Mesendoderm (in vitro differentiated cells): ENCODE measurements at regions not wholly inside any gene's neighbourhood (a gene's known extent, or its start where the extent isn't known, plus 50 kb on each side); places are given as distances from the start of the nearest gene placed in this dataset.

Experiments
- DNase-seq: peaks from one replicate; pipeline ENCODE4 v3.0.0; 2013
- H2AK5ac ChIP-seq: 2 replicates; pipeline ENCODE4 v1.6.1; 2013; ENCODE audit warnings: low read length, inconsistent platforms
- H2BK120ac ChIP-seq: 2 replicates; pipeline ENCODE4 v1.6.1; 2013; ENCODE audit warnings: low read depth, mild to moderate bottlenecking, low read length, moderate library complexity, mixed read lengths
- H2BK15ac ChIP-seq: replicated peaks from 2 replicates; pipeline ENCODE4 v1.6.1; 2013; ENCODE audit warnings: low read depth, mild to moderate bottlenecking, moderate library complexity
- H2BK5ac ChIP-seq: 2 replicates; pipeline ENCODE4 v1.6.1; 2013; ENCODE audit warnings: low read length, inconsistent platforms
- H3K18ac ChIP-seq: 2 replicates; pipeline ENCODE4 v1.6.1; 2013; ENCODE audit warnings: mild to moderate bottlenecking, low read length, mixed read lengths
- H3K23ac ChIP-seq: one replicate; pipeline ENCODE4 v1.6.1; 2013; ENCODE audit warnings: low read length
- H3K27ac ChIP-seq: 2 replicates; pipeline ENCODE4 v1.5.1; 2013; ENCODE audit warnings: low read depth, mild to moderate bottlenecking, inconsistent platforms, low read length, moderate library complexity
- H3K27me3 ChIP-seq: 2 replicates; pipeline ENCODE4 v1.6.1; 2013; ENCODE audit warnings: low read length, control low read depth, mild to moderate bottlenecking, inconsistent platforms; ENCODE audit not compliant: insufficient read depth, poor library complexity
- H3K36me3 ChIP-seq: 2 replicates; pipeline ENCODE4 v1.6.1; 2013; ENCODE audit warnings: low read length, inconsistent platforms; ENCODE audit not compliant: control insufficient read depth, insufficient read depth
- H3K4ac ChIP-seq: one replicate; pipeline ENCODE4 v1.6.1; 2013; ENCODE audit warnings: low read depth, mild to moderate bottlenecking, low read length, moderate library complexity
- H3K4me1 ChIP-seq: 2 replicates; pipeline ENCODE4 v1.6.1; 2013; ENCODE audit warnings: low read depth, low read length, inconsistent platforms; ENCODE audit not compliant: control insufficient read depth
- H3K4me2 ChIP-seq: 2 replicates; pipeline ENCODE4 v1.6.1; 2013; ENCODE audit warnings: low read length
- H3K4me3 ChIP-seq: 2 replicates; pipeline ENCODE4 v1.5.1; 2013; ENCODE audit warnings: mild to moderate bottlenecking, low read length
- H3K56ac ChIP-seq: one replicate; pipeline ENCODE4 v1.6.1; 2013; ENCODE audit warnings: low read length
- H3K79me1 ChIP-seq: 2 replicates; pipeline ENCODE4 v1.6.1; 2013; ENCODE audit warnings: low read length, inconsistent platforms
- H3K79me2 ChIP-seq: 2 replicates; pipeline ENCODE4 v1.6.1; 2013; ENCODE audit warnings: mild to moderate bottlenecking, low read length; ENCODE audit not compliant: control insufficient read depth, insufficient read depth
- H3K9ac ChIP-seq: 2 replicates; pipeline ENCODE4 v1.6.1; 2013; ENCODE audit warnings: low read length, inconsistent platforms
- H4K5ac ChIP-seq: one replicate; pipeline ENCODE4 v1.6.1; 2013; ENCODE audit warnings: low read length
- H4K8ac ChIP-seq: one replicate; pipeline ENCODE4 v1.6.1; 2013; ENCODE audit warnings: low read depth, mild to moderate bottlenecking, control low read depth, low read length, moderate library complexity
- WGBS: extraction: QIAGEN DNeasy Blood & Tissue Kit; methylation state at CpG from one replicate; pipeline ENCODE4 v1.1.7; 2013; ENCODE audit warnings: low lambda C conversion rate, missing lambda C conversion rate; ENCODE audit not compliant: insufficient coverage; ENCODE audit errors: extremely low coverage; 5-methylcytosine and 5-hydroxymethylcytosine counted together

DNA sequence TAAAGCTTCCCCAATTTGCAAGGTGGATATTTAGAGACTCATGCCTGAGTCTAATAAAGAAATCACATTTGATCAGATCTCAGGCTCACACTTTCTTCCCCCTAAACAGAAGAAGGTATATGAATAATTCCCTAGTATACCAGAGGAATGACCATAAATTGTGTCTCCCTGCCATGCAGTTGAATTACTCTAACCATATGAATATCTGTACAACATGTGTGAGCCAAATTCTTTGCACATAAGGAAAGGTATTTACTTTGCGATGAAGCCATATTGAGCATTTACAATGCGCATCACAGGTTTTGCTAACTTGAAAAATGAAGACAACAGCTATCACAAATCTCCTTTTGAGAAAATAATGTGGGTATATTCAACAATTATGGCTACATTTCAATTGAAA is 479.4 kb downstream of the NR2F1-AS1 start:
- Histone ChIP-seq H4K8ac (no peak overlapping the region), H2BK15ac (no peak overlapping the region), H3K18ac (no peak overlapping the region), H2AK5ac (no peak overlapping the region), H3K27ac (no peak overlapping the region), H3K4ac (no peak overlapping the region), H3K4me3 (no peak overlapping the region), H2BK120ac (no peak overlapping the region), H3K4me1 (no peaks in the 10 kb centered on the region), H3K36me3 (no peaks in the 10 kb centered on the region), H4K5ac (no peak overlapping the region), H3K9ac (no peak overlapping the region), H3K56ac (no peak overlapping the region), H2BK5ac (no peak overlapping the region), H3K79me1 (no peaks in the 10 kb centered on the region), H3K4me2 (no peak overlapping the region), H3K79me2 (no peaks in the 10 kb centered on the region), H3K27me3 (no peaks in the 10 kb centered on the region), H3K23ac (no peak overlapping the region)
- DNase-seq = no peak
- WGBS = no CpG with 5 or more reads among the region's 2 CpGs

DNA sequence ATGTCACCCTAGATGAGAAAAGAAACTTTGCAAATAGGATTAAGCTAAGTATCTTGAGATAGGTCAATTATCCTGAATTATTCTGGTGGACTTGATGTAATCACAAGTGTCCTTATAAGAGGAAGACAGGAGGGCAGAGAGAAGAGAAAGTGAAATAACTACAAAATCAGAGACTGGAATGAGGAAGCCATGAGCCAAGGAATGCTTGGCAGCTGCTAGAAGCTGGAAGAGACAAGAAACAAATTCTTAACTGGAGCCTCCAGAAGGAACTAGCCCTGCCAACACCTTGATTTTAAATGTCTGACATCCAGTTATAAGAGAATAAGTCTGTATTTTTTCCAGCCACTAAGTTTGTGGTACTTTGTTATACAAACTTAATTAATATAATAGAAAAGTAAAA is 480.0 kb downstream of the NR2F1-AS1 start:
- no peaks in the 10 kb centered on the region for H3K79me2 ChIP-seq
- no peak overlapping the region for H3K23ac ChIP-seq
- no peak overlapping the region for H4K5ac ChIP-seq
- no peak overlapping the region for H3K27ac ChIP-seq
- no peak overlapping the region for H3K56ac ChIP-seq
- no peak overlapping the region for H3K4ac ChIP-seq
- H3K4me1 ChIP-seq = no peaks in the 10 kb centered on the region
- no peaks in the 10 kb centered on the region for H3K79me1 ChIP-seq
- no peak overlapping the region for H3K4me2 ChIP-seq
- H2BK120ac ChIP-seq = no peak overlapping the region
- no peak overlapping the region for H2BK15ac ChIP-seq
- H3K18ac ChIP-seq = no peak overlapping the region
- H3K4me3 ChIP-seq = no peak overlapping the region
- H3K36me3 ChIP-seq = no peaks in the 10 kb centered on the region
- H2BK5ac ChIP-seq = no peak overlapping the region
- no peak overlapping the region for H3K9ac ChIP-seq
- no peak for DNase-seq
- no peak overlapping the region for H2AK5ac ChIP-seq
- no peaks in the 10 kb centered on the region for H3K27me3 ChIP-seq
- H4K8ac ChIP-seq = no peak overlapping the region

DNA sequence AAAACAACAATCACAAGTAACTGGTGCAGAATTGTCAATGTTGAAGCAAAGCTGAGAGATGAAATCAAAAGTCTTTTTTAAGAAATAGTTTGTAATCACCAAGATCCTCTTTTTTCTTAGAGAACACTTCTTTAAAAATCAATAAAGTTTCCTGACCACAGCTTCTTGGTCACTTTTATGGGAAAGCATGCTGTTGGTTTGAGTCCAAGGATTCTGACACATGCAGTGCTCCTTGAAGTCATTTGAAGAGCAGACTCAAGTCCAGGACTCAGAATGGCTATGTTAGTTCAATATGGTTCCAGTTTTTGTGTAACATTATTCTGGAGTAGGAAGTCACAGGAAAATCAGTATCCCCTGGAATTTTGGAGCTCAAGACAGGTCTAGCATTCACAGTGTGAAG is 480.6 kb downstream of the NR2F1-AS1 start:
- H3K4me3 ChIP-seq = no peak overlapping the region
- no peak overlapping the region for H2BK120ac ChIP-seq
- no peak overlapping the region for H2BK15ac ChIP-seq
- no peak for DNase-seq
- H3K79me2 ChIP-seq = no peaks in the 10 kb centered on the region
- H3K4me1 ChIP-seq = no peaks in the 10 kb centered on the region
- H3K4me2 ChIP-seq = no peak overlapping the region
- no peak overlapping the region for H3K18ac ChIP-seq
- no peak overlapping the region for H3K9ac ChIP-seq
- H2AK5ac ChIP-seq = no peak overlapping the region
- H3K36me3 ChIP-seq = no peaks in the 10 kb centered on the region
- no peak overlapping the region for H2BK5ac ChIP-seq
- no peak overlapping the region for H4K8ac ChIP-seq
- H4K5ac ChIP-seq = no peak overlapping the region
- no peak overlapping the region for H3K4ac ChIP-seq
- no peaks in the 10 kb centered on the region for H3K79me1 ChIP-seq
- H3K27me3 ChIP-seq = no peaks in the 10 kb centered on the region
- H3K23ac ChIP-seq = no peak overlapping the region
- no peak overlapping the region for H3K27ac ChIP-seq
- no peak overlapping the region for H3K56ac ChIP-seq

DNA sequence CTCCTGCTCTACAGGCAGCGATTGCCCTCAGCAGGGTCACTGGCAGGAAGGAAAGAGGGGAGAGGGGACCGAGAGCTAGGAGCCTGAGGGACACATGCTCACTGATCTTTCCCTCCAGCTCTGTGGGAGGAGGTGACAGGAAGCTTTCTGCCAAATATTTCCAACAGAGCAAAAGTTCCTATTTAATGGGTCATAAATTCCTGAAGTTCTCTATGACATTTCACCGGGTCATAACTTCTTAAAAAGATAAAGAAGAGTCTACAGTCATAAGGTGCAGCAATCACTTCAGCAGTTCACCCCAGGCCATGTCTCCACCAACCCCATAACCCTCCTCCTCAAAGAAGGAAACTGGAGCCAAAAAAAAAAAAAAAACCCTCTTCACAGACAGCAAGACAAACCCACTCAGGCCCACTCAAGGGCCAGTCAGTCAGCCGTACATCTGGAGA is 481.1 kb downstream of the NR2F1-AS1 start:
- WGBS = no CpG with 5 or more reads among the region's 4 CpGs
- Histone ChIP-seq H3K18ac (no peak overlapping the region), H2AK5ac (no peak overlapping the region), H3K23ac (no peak overlapping the region), H3K27ac (no peak overlapping the region), H3K4me3 (no peak overlapping the region), H3K4me2 (no peak overlapping the region), H3K79me1 (no peaks in the 10 kb centered on the region), H4K8ac (no peak overlapping the region), H2BK5ac (no peak overlapping the region), H3K79me2 (no peaks in the 10 kb centered on the region), H3K27me3 (no peaks in the 10 kb centered on the region), H2BK15ac (no peak overlapping the region), H3K56ac (no peak overlapping the region), H3K4ac (no peak overlapping the region), H3K4me1 (no peaks in the 10 kb centered on the region), H2BK120ac (no peak overlapping the region), H4K5ac (no peak overlapping the region), H3K9ac (no peak overlapping the region), H3K36me3 (no peaks in the 10 kb centered on the region)
- no peak for DNase-seq

DNA sequence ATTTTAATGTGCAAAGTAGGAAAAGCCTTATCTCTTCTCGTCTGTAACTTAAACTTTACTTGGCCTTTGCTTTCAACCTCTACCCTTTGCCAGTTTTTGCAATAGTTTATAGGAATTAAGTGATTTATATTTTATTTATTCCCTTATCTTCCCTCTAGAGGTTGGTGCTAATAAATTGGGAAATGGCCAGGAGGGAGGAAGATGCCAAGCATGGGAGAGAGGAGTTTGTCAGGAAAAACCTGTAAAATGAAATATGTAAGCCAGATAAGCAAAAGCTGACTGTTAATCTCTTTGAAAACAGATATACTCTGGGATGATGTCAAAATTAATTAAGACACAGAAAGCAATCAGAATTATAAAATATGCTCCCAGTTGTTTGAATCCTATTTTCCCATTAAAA is 484.5 kb downstream of the NR2F1-AS1 start:
- no CpG with 5 or more reads among the region's 1 CpG for WGBS
- no peak overlapping the region for H2BK15ac ChIP-seq
- H3K79me1 ChIP-seq = no peaks in the 10 kb centered on the region
- H2BK5ac ChIP-seq = no peak overlapping the region
- no peak overlapping the region for H3K18ac ChIP-seq
- H3K4me3 ChIP-seq = no peak overlapping the region
- no peak overlapping the region for H2BK120ac ChIP-seq
- H3K79me2 ChIP-seq = no peaks in the 10 kb centered on the region
- no peak overlapping the region for H2AK5ac ChIP-seq
- peaks cover 2% of the 10 kb centered on the region for H3K4me1 ChIP-seq
- no peak overlapping the region for H4K8ac ChIP-seq
- H3K36me3 ChIP-seq = no peaks in the 10 kb centered on the region
- no peaks in the 10 kb centered on the region for H3K27me3 ChIP-seq
- no peak overlapping the region for H3K56ac ChIP-seq
- DNase-seq = no peak
- no peak overlapping the region for H3K4ac ChIP-seq
- no peak overlapping the region for H3K27ac ChIP-seq
- no peak overlapping the region for H4K5ac ChIP-seq
- no peak overlapping the region for H3K23ac ChIP-seq
- no peak overlapping the region for H3K9ac ChIP-seq
- H3K4me2 ChIP-seq = no peak overlapping the region

DNA sequence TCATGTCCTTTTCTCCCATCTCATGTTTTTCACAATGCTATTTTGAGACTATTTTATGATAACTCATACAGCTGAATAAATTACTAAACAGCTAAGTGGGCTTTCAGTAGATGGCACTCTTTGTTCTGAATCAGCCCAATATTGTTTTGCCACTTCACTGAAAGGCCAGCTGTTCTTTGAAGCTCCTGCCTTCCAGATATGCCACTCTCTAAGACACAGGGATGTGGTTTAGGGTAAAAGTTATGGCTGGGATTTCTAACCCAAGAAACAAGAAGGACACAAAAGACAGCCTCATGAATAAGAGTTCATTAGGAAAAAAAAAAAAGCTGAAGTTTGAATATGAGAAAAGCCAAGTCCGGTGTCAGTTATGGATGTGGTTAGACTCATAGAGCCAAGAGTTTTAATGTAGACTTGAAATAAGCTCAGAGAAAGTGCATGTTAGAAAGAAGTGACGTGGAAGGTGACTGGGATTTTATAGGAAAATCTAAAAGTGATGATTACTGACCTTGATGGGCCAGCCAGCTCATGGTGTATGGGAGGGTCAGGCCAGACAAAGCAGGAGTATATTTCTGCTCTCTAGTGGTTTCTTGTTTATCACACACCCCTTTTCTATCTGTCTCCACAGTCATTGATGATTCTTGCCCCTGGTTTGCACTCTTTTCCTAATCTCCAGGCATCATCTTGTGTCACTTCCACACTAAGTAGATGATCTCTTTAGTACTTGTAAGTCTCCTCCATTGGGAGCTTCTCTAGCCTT is 488.5 kb downstream of the NR2F1-AS1 start:
- Histone ChIP-seq H3K79me1 (no peaks in the 10 kb centered on the region), H3K18ac (no peak overlapping the region), H2AK5ac (no peak overlapping the region), H4K5ac (no peak overlapping the region), H4K8ac (no peak overlapping the region), H2BK120ac (no peak overlapping the region), H3K4me1 (peaks cover 2% of the 10 kb centered on the region), H3K4me3 (no peak overlapping the region), H3K56ac (no peak overlapping the region), H3K79me2 (no peaks in the 10 kb centered on the region), H2BK15ac (no peak overlapping the region), H3K4ac (no peak overlapping the region), H3K36me3 (no peaks in the 10 kb centered on the region), H3K9ac (no peak overlapping the region), H2BK5ac (no peak overlapping the region), H3K23ac (no peak overlapping the region), H3K27ac (no peak overlapping the region), H3K27me3 (no peaks in the 10 kb centered on the region), H3K4me2 (no peak overlapping the region)
- no peak for DNase-seq
- no CpG with 5 or more reads among the region's 2 CpGs for WGBS
